ENCODE measurements at regions not wholly inside any gene's neighbourhood (a gene's known extent, or its start where the extent isn't known, plus 50 kb on each side); places are given as distances from the start of the nearest gene placed in this dataset.
"Not testable (repeated sequence)": the region's sequence is repeated elsewhere in the genome, so short reads cannot be mapped to it uniquely, and the experiment has no call there.

DNA sequence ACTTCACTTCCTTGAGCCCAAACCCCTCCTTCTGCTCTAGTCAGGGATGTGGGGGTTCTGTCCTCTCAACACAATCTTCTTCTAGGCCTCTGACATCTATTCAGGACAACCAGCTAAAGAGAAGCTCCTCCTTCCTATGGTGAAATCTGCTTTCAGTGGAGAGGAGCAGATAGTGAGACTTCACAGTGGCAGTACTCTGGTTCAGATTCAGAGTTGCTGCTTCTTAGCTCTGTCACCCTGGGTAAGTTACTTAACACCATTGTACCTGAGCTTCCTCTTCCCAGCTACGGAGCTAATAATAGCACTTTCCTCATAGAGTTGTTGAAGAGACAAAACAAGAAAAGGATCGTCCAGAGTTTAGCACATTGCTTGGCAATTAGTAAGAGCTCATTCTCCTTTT, 77.3 kb upstream of the LARP1 start:
- WGBS (ENCODE audit: insufficient coverage) = no CpG with 5 or more reads among the region's 2 CpGs
- no peak overlapping the region for H3K27ac Mint-ChIP-seq
- H3K27ac ChIP-seq (ENCODE audit: low read length) = no peak overlapping the region
- no peaks in the 10 kb centered on the region for H3K36me3 ChIP-seq (ENCODE audit: control insufficient read depth in 2 of 2, extremely low read depth in 1 of 2, insufficient read depth in 1 of 2, low read length in 1 of 2)
- peaks cover 0 to 7% of the 10 kb centered on the region in 2 experiments for H3K4me1 ChIP-seq (ENCODE audit: control insufficient read depth in 1 of 2, extremely low read depth in 1 of 2, insufficient read depth in 2 of 2, low read length in 2 of 2)
- no peak overlapping the region for H3K4me3 ChIP-seq (ENCODE audit: control insufficient read depth in 1 of 2, extremely low read depth in 1 of 2, low read length in 1 of 2)
- no peaks in the 10 kb centered on the region for H3K9me3 ChIP-seq
- POLR2A ChIA-PET = no interaction called here
- no peaks in the 10 kb centered on the region for H3K27me3 ChIP-seq (replicated peaks in 1 of 2; ENCODE audit: control insufficient read depth in 2 of 2, extremely low read depth in 1 of 2, insufficient read depth in 2 of 2, low read length in 1 of 2)
- H3K4me3 Mint-ChIP-seq = no peak overlapping the region
- no peaks in the 10 kb centered on the region for H3K27me3 Mint-ChIP-seq
- peaks cover 0 to 3% (median 0%) of the 10 kb centered on the region in 3 donors for H3K9me3 Mint-ChIP-seq
- H3K36me3 Mint-ChIP-seq = no peaks in the 10 kb centered on the region
- peaks cover 0 to 3% (median 1%) of the 10 kb centered on the region in 3 donors for H3K4me1 Mint-ChIP-seq
- no peak for ATAC-seq (replicated peaks in 1 of 4)
- DNase-seq = no peak
- CTCF ChIA-PET = interaction anchor here (0.6 to 0.7 kb wide), 3 partner anchors 25 to 87 kb away, joined by 3 to 5 read pairs (median 4); no protein-coding TSS in a partner anchor

DNA sequence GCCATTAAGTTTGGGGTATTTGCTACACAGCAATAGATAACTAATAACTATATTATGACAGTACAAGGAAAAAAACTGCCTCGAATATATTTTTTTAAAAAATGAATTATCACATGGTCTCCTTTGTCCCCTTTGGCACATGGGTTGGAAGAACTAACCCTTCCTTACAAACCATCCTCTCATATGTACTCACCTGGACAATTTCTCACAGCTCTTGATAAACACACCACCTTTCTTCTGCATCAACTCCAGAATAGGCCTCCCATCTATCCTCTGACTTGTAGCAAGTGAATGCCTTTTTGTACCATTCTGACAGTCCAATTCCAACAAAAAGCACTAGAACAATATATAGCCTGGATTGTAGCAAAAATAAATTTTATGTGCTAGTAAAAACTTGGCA, 78.7 kb upstream of the LARP1 start:
- WGBS (ENCODE audit: insufficient coverage) = no CpG with 5 or more reads among the region's 1 CpG
- Mint-ChIP-seq H3K4me1 (no peaks in the 10 kb centered on the region), H3K4me3 (no peak overlapping the region), H3K27me3 (no peaks in the 10 kb centered on the region), H3K36me3 (no peaks in the 10 kb centered on the region), H3K9me3 (peaks cover 0 to 3% (median 0%) of the 10 kb centered on the region in 3 donors), H3K27ac (no peak overlapping the region)
- ChIA-PET CTCF (no interaction called here), POLR2A (no interaction called here)
- Histone ChIP-seq H3K36me3 (ENCODE audit: control insufficient read depth in 2 of 2, extremely low read depth in 1 of 2, insufficient read depth in 1 of 2, low read length in 1 of 2) (no peaks in the 10 kb centered on the region), H3K4me1 (ENCODE audit: control insufficient read depth in 1 of 2, extremely low read depth in 1 of 2, insufficient read depth in 2 of 2, low read length in 2 of 2) (no peaks in the 10 kb centered on the region), H3K27ac (ENCODE audit: low read length) (no peak overlapping the region), H3K4me3 (ENCODE audit: control insufficient read depth in 1 of 2, extremely low read depth in 1 of 2, low read length in 1 of 2) (no peak overlapping the region), H3K27me3 (replicated peaks in 1 of 2; ENCODE audit: control insufficient read depth in 2 of 2, extremely low read depth in 1 of 2, insufficient read depth in 2 of 2, low read length in 1 of 2) (no peaks in the 10 kb centered on the region), H3K9me3 (no peaks in the 10 kb centered on the region)
- no peak for DNase-seq
- no peak for ATAC-seq (replicated peaks in 1 of 4)

DNA sequence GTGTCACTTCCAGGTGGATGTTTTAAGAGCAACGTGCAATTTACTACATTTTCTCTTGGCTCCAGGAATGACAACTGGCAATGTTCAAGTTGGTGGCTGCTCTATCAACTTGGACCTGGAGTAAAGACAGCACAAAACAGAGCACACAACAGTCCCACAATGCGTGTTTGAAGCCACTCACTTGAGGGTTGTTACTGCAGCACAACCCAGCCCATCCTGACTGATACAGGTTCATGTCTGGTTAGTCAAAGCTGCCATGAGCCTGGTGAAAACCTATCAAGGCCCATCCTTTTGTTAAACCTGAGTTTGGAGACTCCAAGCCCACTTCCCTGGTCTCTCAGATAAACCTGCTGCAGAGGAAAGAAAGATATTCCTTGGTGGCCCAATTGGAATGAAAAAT, 81.1 kb upstream of the LARP1 start:
- no peaks in the 10 kb centered on the region for H3K9me3 ChIP-seq
- H3K4me3 ChIP-seq (ENCODE audit: control insufficient read depth in 1 of 2, extremely low read depth in 1 of 2, low read length in 1 of 2) = no peak overlapping the region
- Mint-ChIP-seq H3K27me3 (no peaks in the 10 kb centered on the region), H3K9me3 (peaks cover 0 to 3% (median 0%) of the 10 kb centered on the region in 3 donors), H3K27ac (no peak overlapping the region), H3K4me1 (no peaks in the 10 kb centered on the region), H3K4me3 (no peak overlapping the region), H3K36me3 (no peaks in the 10 kb centered on the region)
- no peaks in the 10 kb centered on the region for H3K36me3 ChIP-seq (ENCODE audit: control insufficient read depth in 2 of 2, extremely low read depth in 1 of 2, insufficient read depth in 1 of 2, low read length in 1 of 2)
- no peak overlapping the region for H3K27ac ChIP-seq (ENCODE audit: low read length)
- 85% methylated on average over 2 of the region's 2 CpGs for WGBS (ENCODE audit: insufficient coverage)
- DNase-seq (no peak), ATAC-seq (replicated peaks in 1 of 4) (no peak)
- CTCF ChIA-PET = interaction anchor here in 1 of 2 donors (0.5 to 0.7 kb wide), 2 partner anchors 8 to 34 kb away, joined by 3 to 6 read pairs; no protein-coding TSS in a partner anchor
- H3K27me3 ChIP-seq (replicated peaks in 1 of 2; ENCODE audit: control insufficient read depth in 2 of 2, extremely low read depth in 1 of 2, insufficient read depth in 2 of 2, low read length in 1 of 2) = no peaks in the 10 kb centered on the region
- POLR2A ChIA-PET = interaction anchor here in 1 of 2 donors (0.6 kb wide), 2 partner anchors 20 to 241 kb away, joined by 5 read pairs; no protein-coding TSS in a partner anchor
- no peaks in the 10 kb centered on the region for H3K4me1 ChIP-seq (ENCODE audit: control insufficient read depth in 1 of 2, extremely low read depth in 1 of 2, insufficient read depth in 2 of 2, low read length in 2 of 2)

DNA sequence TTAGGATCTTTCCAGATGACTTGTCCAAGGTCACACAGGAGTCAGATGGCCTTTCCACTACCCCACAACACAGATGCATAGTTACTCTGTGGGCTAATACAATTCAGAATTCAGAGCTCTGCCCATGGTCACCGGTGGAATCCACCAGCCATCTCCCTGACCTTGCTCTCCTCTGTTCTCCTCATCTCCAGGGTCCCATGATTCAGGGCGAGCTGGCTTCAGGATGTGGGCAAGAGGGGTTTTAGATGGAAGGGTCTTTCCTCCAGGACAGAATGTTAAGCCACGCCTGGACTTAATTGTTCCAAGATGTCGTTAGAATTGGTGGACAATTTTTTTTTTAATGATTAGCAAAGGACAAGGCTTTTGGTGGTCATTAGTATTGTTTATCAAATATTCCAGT, 81.7 kb upstream of the LARP1 start:
- CTCF ChIA-PET = interaction anchor here in 1 of 2 donors (0.7 kb wide), 1 partner anchor 9 kb away, joined by 6 read pairs; no protein-coding TSS in a partner anchor
- peaks cover 2% of the 10 kb centered on the region for H3K36me3 Mint-ChIP-seq
- no peak for ATAC-seq (replicated peaks in 1 of 4)

DNA sequence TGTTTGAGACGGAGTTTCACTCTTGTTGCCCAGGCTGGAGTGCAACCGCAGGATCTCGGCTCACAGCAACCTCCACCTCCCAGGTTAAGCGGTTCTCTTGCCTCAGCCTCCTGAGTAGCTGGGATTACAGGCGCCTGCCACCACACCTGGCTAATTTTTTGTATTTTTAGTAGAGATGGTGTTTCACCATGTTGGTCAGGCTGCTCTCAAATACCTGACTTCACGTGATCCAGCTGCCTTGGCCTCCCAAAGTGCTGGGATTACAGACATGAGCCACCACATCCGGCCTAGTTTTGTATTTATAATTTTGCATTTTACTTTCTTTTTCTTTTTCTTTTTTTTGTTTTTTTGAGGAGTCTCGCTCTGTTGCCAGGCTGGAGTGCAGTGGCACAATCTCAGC, 85.3 kb upstream of the LARP1 start:
- H3K27me3 ChIP-seq (replicated peaks in 1 of 2; ENCODE audit: control insufficient read depth in 2 of 2, extremely low read depth in 1 of 2, insufficient read depth in 2 of 2, low read length in 1 of 2); H3K9me3 ChIP-seq; H3K36me3 ChIP-seq (ENCODE audit: control insufficient read depth in 2 of 2, extremely low read depth in 1 of 2, insufficient read depth in 1 of 2, low read length in 1 of 2); POLR2A ChIA-PET; DNase-seq; H3K4me3 ChIP-seq (ENCODE audit: control insufficient read depth in 1 of 2, extremely low read depth in 1 of 2, low read length in 1 of 2); H3K27ac Mint-ChIP-seq; H3K27ac ChIP-seq (ENCODE audit: low read length); ATAC-seq (replicated peaks in 1 of 4); H3K27me3 Mint-ChIP-seq; H3K4me3 Mint-ChIP-seq; CTCF ChIA-PET; H3K4me1 ChIP-seq (ENCODE audit: control insufficient read depth in 1 of 2, extremely low read depth in 1 of 2, insufficient read depth in 2 of 2, low read length in 2 of 2); H3K4me1 Mint-ChIP-seq; H3K36me3 Mint-ChIP-seq: not testable (repeated sequence)
- no CpG with 5 or more reads among the region's 8 CpGs for WGBS (ENCODE audit: insufficient coverage)
- H3K9me3 Mint-ChIP-seq = peaks cover 6 to 18% (median 9%) of the 10 kb centered on the region in 3 donors

More for the DNA sequence above, 81.7 kb upstream of the LARP1 start:
- Mint-ChIP-seq H3K27me3 (no peaks in the 10 kb centered on the region), H3K4me3 (no peak overlapping the region), H3K9me3 (peaks cover 2 to 8% (median 5%) of the 10 kb centered on the region in 3 donors), H3K27ac (no peak overlapping the region), H3K4me1 (no peaks in the 10 kb centered on the region)
- POLR2A ChIA-PET = interaction anchor here in 1 of 2 donors (0.6 kb wide), 1 partner anchor 242 kb away, joined by 5 read pairs; no protein-coding TSS in a partner anchor
- DNase-seq = no peak
- Histone ChIP-seq H3K27ac (ENCODE audit: low read length) (no peak overlapping the region), H3K4me1 (ENCODE audit: control insufficient read depth in 1 of 2, extremely low read depth in 1 of 2, insufficient read depth in 2 of 2, low read length in 2 of 2) (no peaks in the 10 kb centered on the region), H3K27me3 (replicated peaks in 1 of 2; ENCODE audit: control insufficient read depth in 2 of 2, extremely low read depth in 1 of 2, insufficient read depth in 2 of 2, low read length in 1 of 2) (no peaks in the 10 kb centered on the region), H3K4me3 (ENCODE audit: control insufficient read depth in 1 of 2, extremely low read depth in 1 of 2, low read length in 1 of 2) (no peak overlapping the region), H3K36me3 (ENCODE audit: control insufficient read depth in 2 of 2, extremely low read depth in 1 of 2, insufficient read depth in 1 of 2, low read length in 1 of 2) (no peaks in the 10 kb centered on the region), H3K9me3 (no peaks in the 10 kb centered on the region)
- 100% methylated on average over 1 of the region's 4 CpGs for whole genome bisulfite sequencing (ENCODE audit: insufficient coverage)

DNA sequence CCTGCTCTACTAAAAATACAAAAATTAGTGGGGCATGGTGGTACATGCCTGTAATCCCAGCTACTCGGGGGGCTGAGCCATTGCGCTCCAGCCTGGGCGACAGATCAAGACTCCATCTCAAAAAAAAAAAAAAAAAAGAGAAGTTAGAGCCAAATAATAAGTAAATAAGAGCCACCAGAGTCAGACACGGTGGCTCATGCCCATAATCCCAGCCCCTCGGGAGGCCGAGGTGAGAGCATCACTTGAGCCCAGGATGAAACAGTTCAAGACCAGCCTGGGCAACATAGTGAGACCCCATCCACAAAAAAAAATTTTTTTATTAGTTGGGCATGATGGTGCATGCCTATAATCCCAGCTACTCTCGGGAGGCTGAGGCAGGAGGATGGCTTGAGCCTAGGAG, 85.8 kb upstream of the LARP1 start:
- 90% methylated on average over 2 of the region's 7 CpGs for whole genome bisulfite sequencing (ENCODE audit: insufficient coverage)
- DNase-seq = no peak

DNA sequence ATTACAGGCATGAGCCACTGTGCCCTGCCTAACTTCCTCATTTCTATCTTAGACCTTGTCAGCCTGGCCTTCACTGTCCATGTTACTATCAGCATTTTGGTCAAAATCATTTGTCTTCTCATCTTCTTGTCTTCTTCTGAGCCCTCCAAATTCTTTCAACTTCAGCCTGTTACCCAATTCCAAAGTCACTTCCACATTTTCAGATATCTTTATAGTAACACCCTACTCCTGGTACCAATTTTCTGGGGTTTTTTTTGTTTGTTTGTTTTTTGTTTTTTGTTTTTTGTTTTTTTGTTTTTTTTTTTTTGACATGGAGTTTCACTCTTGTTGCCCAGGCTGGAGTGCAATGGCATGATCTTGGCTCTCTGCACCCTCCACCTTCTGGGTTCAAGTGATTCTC, 90.3 kb upstream of the LARP1 start:
- H3K4me3 Mint-ChIP-seq = no peak overlapping the region

More for the DNA sequence above, 85.8 kb upstream of the LARP1 start:
- no peaks in the 10 kb centered on the region for H3K4me1 Mint-ChIP-seq
- Histone ChIP-seq H3K36me3 (ENCODE audit: control insufficient read depth in 2 of 2, extremely low read depth in 1 of 2, insufficient read depth in 1 of 2, low read length in 1 of 2) (no peaks in the 10 kb centered on the region), H3K4me3 (ENCODE audit: control insufficient read depth in 1 of 2, extremely low read depth in 1 of 2, low read length in 1 of 2) (no peak overlapping the region), H3K27me3 (replicated peaks in 1 of 2; ENCODE audit: control insufficient read depth in 2 of 2, extremely low read depth in 1 of 2, insufficient read depth in 2 of 2, low read length in 1 of 2) (no peaks in the 10 kb centered on the region), H3K9me3 (no peaks in the 10 kb centered on the region), H3K27ac (ENCODE audit: low read length) (no peak overlapping the region), H3K4me1 (ENCODE audit: control insufficient read depth in 1 of 2, extremely low read depth in 1 of 2, insufficient read depth in 2 of 2, low read length in 2 of 2) (no peaks in the 10 kb centered on the region)
- ChIA-PET POLR2A (no interaction called here), CTCF (no interaction called here)
- no peak overlapping the region for H3K4me3 Mint-ChIP-seq
- peaks cover 9 to 21% (median 11%) of the 10 kb centered on the region in 3 donors for H3K9me3 Mint-ChIP-seq
- no peaks in the 10 kb centered on the region for H3K27me3 Mint-ChIP-seq
- H3K36me3 Mint-ChIP-seq = peaks cover 9% of the 10 kb centered on the region
- ATAC-seq (replicated peaks in 1 of 4) = no peak
- H3K27ac Mint-ChIP-seq = no peak overlapping the region

More for the DNA sequence above, 90.3 kb upstream of the LARP1 start:
- ChIA-PET POLR2A (no interaction called here), CTCF (no interaction called here)
- Histone ChIP-seq H3K27me3 (replicated peaks in 1 of 2; ENCODE audit: control insufficient read depth in 2 of 2, extremely low read depth in 1 of 2, insufficient read depth in 2 of 2, low read length in 1 of 2) (peaks cover 0 to 5% of the 10 kb centered on the region in 2 experiments), H3K4me1 (ENCODE audit: control insufficient read depth in 1 of 2, extremely low read depth in 1 of 2, insufficient read depth in 2 of 2, low read length in 2 of 2) (no peaks in the 10 kb centered on the region), H3K36me3 (ENCODE audit: control insufficient read depth in 2 of 2, extremely low read depth in 1 of 2, insufficient read depth in 1 of 2, low read length in 1 of 2) (no peaks in the 10 kb centered on the region), H3K27ac (ENCODE audit: low read length) (no peak overlapping the region), H3K9me3 (no peaks in the 10 kb centered on the region), H3K4me3 (ENCODE audit: control insufficient read depth in 1 of 2, extremely low read depth in 1 of 2, low read length in 1 of 2) (no peak overlapping the region)
- ATAC-seq (replicated peaks in 1 of 4) = no peak
- Mint-ChIP-seq H3K9me3 (peaks cover 9 to 28% (median 11%) of the 10 kb centered on the region in 3 donors), H3K36me3 (peaks cover 9% of the 10 kb centered on the region), H3K4me1 (no peaks in the 10 kb centered on the region), H3K27ac (no peak overlapping the region), H3K27me3 (no peaks in the 10 kb centered on the region)
- DNase-seq = no peak
